Sigmoid colon (tissue), 4 donors: ENCODE measurements at regions not wholly inside any gene's neighbourhood (a gene's known extent, or its start where the extent isn't known, plus 50 kb on each side); places are given as distances from the start of the nearest gene placed in this dataset.

Experiments used
- CTCF ChIP-seq, 4 experiments: fragments of 450-650 bp in 3 of 4; fragments of 200-600 bp in 1 of 4; IDR thresholded peaks; one replicate each; pipeline ENCODE4 v1.5.1; 2016 to 2019; ENCODE audit warnings: antibody characterized with exemption in 4 of 4, mild to moderate bottlenecking in 3 of 4, moderate library complexity in 2 of 4
- POLR2A ChIP-seq, 2 donors: fragments of 450-650 bp; IDR thresholded peaks; one replicate each; pipeline ENCODE4 v1.6.1; 2016; ENCODE audit warnings: antibody characterized with exemption in 2 of 2, mild to moderate bottlenecking in 2 of 2, moderate library complexity in 2 of 2
- POLR2AphosphoS5 ChIP-seq, 4 donors: sonication (generic); formaldehyde crosslinking; IDR thresholded peaks; one replicate each; pipeline ENCODE4 v1.6.1; 2017; ENCODE audit warnings: antibody characterized with exemption in 4 of 4

GRCh38 chr14:30177781-30178180 lies 250.1 kb upstream of the PRKD1 start:
- TF ChIP-seq CTCF (IDR thresholded peaks at IDR 0.05), result no peak
- TF ChIP-seq POLR2A (IDR thresholded peaks at IDR 0.05), result no peak
- no peak for TF ChIP-seq POLR2AphosphoS5 (IDR thresholded peaks at IDR 0.05)
